ENCODE measurements at regions not wholly inside any gene's neighbourhood (a gene's known extent, or its start where the extent isn't known, plus 50 kb on each side); places are given as distances from the start of the nearest gene placed in this dataset.

GRCh38 chr12:73390261-73390660, 1118.1 kb downstream of the TRHDE start:
- no peak for ATAC-seq
- peaks cover 0 to 7% of the 10 kb centered on the region in 2 donors for H3K9me3 ChIP-seq
- DNase-seq, result no peak
- H3K4me3 ChIP-seq, result no peak overlapping the region
- no peak for TF ChIP-seq CTCF (IDR thresholded peaks at IDR 0.05)
- no peaks in the 10 kb centered on the region for H3K4me1 ChIP-seq
- intact Hi-C loops (cut with DNase I), result no loop called here
- H3K27me3 ChIP-seq, result no peaks in the 10 kb centered on the region
- no peak overlapping the region for H3K27ac ChIP-seq
- H3K36me3 ChIP-seq, result no peaks in the 10 kb centered on the region

GRCh38 chr12:73413051-73413450, 1124.6 kb upstream of the ATXN7L3B start:
- Histone ChIP-seq H3K27me3 (no peaks in the 10 kb centered on the region), H3K36me3 (no peaks in the 10 kb centered on the region), H3K27ac (no peak overlapping the region), H3K9me3 (peaks cover 0 to 47% of the 10 kb centered on the region in 2 donors), H3K4me1 (no peaks in the 10 kb centered on the region), H3K4me3 (no peak overlapping the region)
- TF ChIP-seq CTCF (IDR thresholded peaks at IDR 0.05), result no peak
- intact Hi-C loops (cut with DNase I), result no loop called here
- DNase-seq, result no peak
- ATAC-seq, result no peak

- H3K27me3 ChIP-seq, result no peaks in the 10 kb centered on the region
- no peak overlapping the region for H3K4me3 ChIP-seq
- no peaks in the 10 kb centered on the region for H3K36me3 ChIP-seq
- H3K9me3 ChIP-seq, result peaks cover 0 to 47% of the 10 kb centered on the region in 2 donors
- H3K27ac ChIP-seq, result no peak overlapping the region
- ATAC-seq (no peak), DNase-seq (no peak)
- TF ChIP-seq CTCF (IDR thresholded peaks at IDR 0.05), result no peak
- intact Hi-C loops (cut with DNase I), result no loop called here
- H3K4me1 ChIP-seq, result no peaks in the 10 kb centered on the region
Measured at GRCh38 chr12:73413974-73414373, 1123.7 kb upstream of the ATXN7L3B start.

GRCh38 chr12:73414926-73415325, 1122.7 kb upstream of the ATXN7L3B start:
- ATAC-seq (no peak), DNase-seq (no peak)
- Histone ChIP-seq H3K36me3 (no peaks in the 10 kb centered on the region), H3K27ac (no peak overlapping the region), H3K4me3 (no peak overlapping the region), H3K4me1 (no peaks in the 10 kb centered on the region), H3K9me3 (peaks cover 0 to 47% of the 10 kb centered on the region in 2 donors), H3K27me3 (no peaks in the 10 kb centered on the region)
- TF ChIP-seq CTCF (IDR thresholded peaks at IDR 0.05), result no peak
- intact Hi-C loops (cut with DNase I), result no loop called here

- no peak for TF ChIP-seq CTCF (IDR thresholded peaks at IDR 0.05)
- intact Hi-C loops (cut with DNase I), result no loop called here
- H3K36me3 ChIP-seq, result no peaks in the 10 kb centered on the region
- DNase-seq, result no peak
- no peak for ATAC-seq
- no peak overlapping the region for H3K4me3 ChIP-seq
- H3K9me3 ChIP-seq, result peaks cover 0 to 21% of the 10 kb centered on the region in 2 donors
- H3K4me1 ChIP-seq, result no peaks in the 10 kb centered on the region
- no peak overlapping the region for H3K27ac ChIP-seq
- H3K27me3 ChIP-seq, result no peaks in the 10 kb centered on the region
Measured at GRCh38 chr12:73418541-73418940, 1119.1 kb upstream of the ATXN7L3B start.
